Hepatocyte (in vitro differentiated cells): ENCODE measurements at regions not wholly inside any gene's neighbourhood (a gene's known extent, or its start where the extent isn't known, plus 50 kb on each side); places are given as distances from the start of the nearest gene placed in this dataset.

Experiments used
- DNase-seq: peaks from one replicate; pipeline ENCODE4 v3.0.0-alpha.2; 2016; ENCODE audit warnings: low spot score
- H2AFZ ChIP-seq: fragments of 200-600 bp; sonication (generic); 2 replicates; pipeline ENCODE4 v1.6.0; 2016; ENCODE audit warnings: antibody characterized with exemption, mild to moderate bottlenecking
- H3K27ac ChIP-seq: fragments of 200-600 bp; sonication (generic); 2 replicates; pipeline ENCODE4 v1.5.1; 2016; ENCODE audit warnings: mild to moderate bottlenecking
- H3K27me3 ChIP-seq: fragments of 200-600 bp; sonication (generic); 2 replicates; pipeline ENCODE4 v1.6.1; 2016
- H3K36me3 ChIP-seq: fragments of 200-600 bp; sonication (generic); replicated peaks from 2 replicates; pipeline ENCODE4 v1.5.1; 2016; ENCODE audit warnings: low read depth; ENCODE audit not compliant: insufficient read depth
- H3K4me1 ChIP-seq: fragments of 200-600 bp; sonication (generic); 2 replicates; pipeline ENCODE4 v1.5.1; 2016; ENCODE audit warnings: mild to moderate bottlenecking, moderate library complexity; ENCODE audit not compliant: insufficient read depth
- H3K4me2 ChIP-seq: fragments of 200-600 bp; sonication (generic); 2 replicates; pipeline ENCODE4 v1.6.0; 2016
- H3K4me3 ChIP-seq: fragments of 200-600 bp; sonication (generic); 2 replicates; pipeline ENCODE4 v1.5.1; 2016; ENCODE audit warnings: mild to moderate bottlenecking
- H3K79me2 ChIP-seq: fragments of 200-600 bp; sonication (generic); 2 replicates; pipeline ENCODE4 v1.6.0; 2017; ENCODE audit warnings: mild to moderate bottlenecking
- H3K9me2 ChIP-seq: fragments of 200-600 bp; sonication (generic); replicated peaks from 2 replicates; pipeline ENCODE4 v1.6.0; 2017; ENCODE audit warnings: mild to moderate bottlenecking; ENCODE audit not compliant: insufficient read depth
- H3K9me3 ChIP-seq: fragments of 200-600 bp; sonication (generic); 2 replicates; pipeline ENCODE4 v1.5.1; 2016; ENCODE audit warnings: low read depth, mild to moderate bottlenecking
- H4K20me1 ChIP-seq: fragments of 200-600 bp; sonication (generic); 2 replicates; pipeline ENCODE4 v1.6.0; 2016; ENCODE audit warnings: mild to moderate bottlenecking; ENCODE audit not compliant: insufficient read depth, poor library complexity, severe bottlenecking
- EZH2 ChIP-seq: fragments of 200-600 bp; sonication (generic); IDR thresholded peaks from 2 replicates; pipeline ENCODE4 v1.6.1; 2016; ENCODE audit warnings: antibody characterized with exemption, mild to moderate bottlenecking, borderline replicate concordance
- EZH2phosphoT487 ChIP-seq: fragments of 200-600 bp; sonication (generic); IDR thresholded peaks from one replicate; pipeline ENCODE4 v1.6.1; 2018; ENCODE audit warnings: antibody characterized with exemption, mild to moderate bottlenecking, low read depth, moderate library complexity; ENCODE audit not compliant: unreplicated experiment, severe bottlenecking
- WGBS: methylation state at CpG from one replicate; pipeline ENCODE4 v1.1.6; 2016; ENCODE audit warnings: low lambda C conversion rate; ENCODE audit errors: missing lambda C conversion rate; 5-methylcytosine and 5-hydroxymethylcytosine counted together
- TF ChIP-seq, protein P1 (sequence below): fragments of 200-600 bp; sonication (generic); IDR thresholded peaks from 2 replicates; pipeline ENCODE4 v1.5.1; 2016; ENCODE audit warnings: antibody characterized with exemption, mild to moderate bottlenecking; ENCODE audit not compliant: poor library complexity

DNA sequence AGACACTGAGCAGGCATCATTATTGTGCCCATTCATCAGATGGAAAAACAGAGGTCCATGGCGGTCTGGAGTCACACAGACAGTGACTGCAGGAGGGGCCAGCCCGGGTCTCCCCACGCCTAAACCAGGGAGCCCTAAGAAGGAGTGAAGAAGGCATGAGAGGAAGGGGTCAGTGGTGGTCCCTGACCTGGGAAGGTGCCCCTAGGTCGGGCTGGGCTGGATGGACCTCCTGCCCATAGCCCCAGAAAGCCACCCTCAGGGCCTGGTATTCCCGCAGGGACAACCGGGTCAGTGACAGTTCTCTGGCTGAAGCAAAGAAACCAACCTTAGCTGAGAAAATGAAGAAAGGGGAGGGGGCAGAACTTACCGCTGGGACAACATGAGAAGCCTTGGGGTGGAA, 163.4 kb upstream of the C1orf174 start:
- Histone ChIP-seq H2AFZ (no peak overlapping the region), H3K9me2 (no peaks in the 10 kb centered on the region), H3K36me3 (no peaks in the 10 kb centered on the region), H4K20me1 (no peaks in the 10 kb centered on the region), H3K4me2 (no peak overlapping the region), H3K9me3 (no peaks in the 10 kb centered on the region), H3K27me3 (no peaks in the 10 kb centered on the region), H3K27ac (no peak overlapping the region), H3K79me2 (no peaks in the 10 kb centered on the region), H3K4me3 (no peak overlapping the region), H3K4me1 (no peaks in the 10 kb centered on the region)
- TF ChIP-seq, protein P1, sequence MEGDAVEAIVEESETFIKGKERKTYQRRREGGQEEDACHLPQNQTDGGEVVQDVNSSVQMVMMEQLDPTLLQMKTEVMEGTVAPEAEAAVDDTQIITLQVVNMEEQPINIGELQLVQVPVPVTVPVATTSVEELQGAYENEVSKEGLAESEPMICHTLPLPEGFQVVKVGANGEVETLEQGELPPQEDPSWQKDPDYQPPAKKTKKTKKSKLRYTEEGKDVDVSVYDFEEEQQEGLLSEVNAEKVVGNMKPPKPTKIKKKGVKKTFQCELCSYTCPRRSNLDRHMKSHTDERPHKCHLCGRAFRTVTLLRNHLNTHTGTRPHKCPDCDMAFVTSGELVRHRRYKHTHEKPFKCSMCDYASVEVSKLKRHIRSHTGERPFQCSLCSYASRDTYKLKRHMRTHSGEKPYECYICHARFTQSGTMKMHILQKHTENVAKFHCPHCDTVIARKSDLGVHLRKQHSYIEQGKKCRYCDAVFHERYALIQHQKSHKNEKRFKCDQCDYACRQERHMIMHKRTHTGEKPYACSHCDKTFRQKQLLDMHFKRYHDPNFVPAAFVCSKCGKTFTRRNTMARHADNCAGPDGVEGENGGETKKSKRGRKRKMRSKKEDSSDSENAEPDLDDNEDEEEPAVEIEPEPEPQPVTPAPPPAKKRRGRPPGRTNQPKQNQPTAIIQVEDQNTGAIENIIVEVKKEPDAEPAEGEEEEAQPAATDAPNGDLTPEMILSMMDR = no peak
- TF ChIP-seq EZH2phosphoT487 = no peak
- TF ChIP-seq EZH2 = no peak
- DNase-seq = no peak
- 85% methylated on average over 7 of the region's 7 CpGs for WGBS

DNA sequence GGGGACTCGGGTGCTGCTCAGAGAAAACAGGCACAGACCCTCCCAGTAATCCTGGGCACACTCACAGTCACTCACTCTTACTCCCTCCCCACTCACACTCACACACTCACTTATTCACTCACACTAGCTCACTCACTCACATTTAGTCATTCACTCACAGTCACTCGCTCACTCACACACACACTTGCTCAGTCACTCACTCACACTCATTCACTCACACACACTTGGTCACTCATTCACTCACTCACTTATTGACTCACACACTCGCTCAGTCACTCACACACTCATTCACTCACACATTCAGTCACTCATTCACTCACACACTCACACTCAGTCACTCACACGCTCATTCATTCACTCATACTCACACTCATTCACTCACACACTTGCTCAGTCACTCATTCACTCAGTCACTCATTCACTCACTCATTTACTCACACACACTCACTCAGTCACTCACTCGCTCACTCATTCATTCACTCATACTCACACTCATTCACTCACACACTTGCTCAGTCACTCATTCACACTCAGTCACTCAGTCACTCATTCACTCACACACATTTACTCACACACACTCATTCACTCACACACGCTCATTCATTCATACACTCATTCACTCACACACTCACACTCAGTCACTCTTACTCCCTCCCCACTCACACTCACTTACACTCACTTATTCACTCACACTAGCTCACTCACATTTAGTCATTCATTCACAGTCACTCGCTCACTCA, 164.2 kb upstream of the C1orf174 start:
- no peaks in the 10 kb centered on the region for H3K79me2 ChIP-seq
- H3K27me3 ChIP-seq = peaks cover 2% of the 10 kb centered on the region
- H3K4me2 ChIP-seq = no peak overlapping the region
- H4K20me1 ChIP-seq = no peaks in the 10 kb centered on the region
- H3K4me3 ChIP-seq = no peak overlapping the region
- TF ChIP-seq EZH2phosphoT487 = no peak
- TF ChIP-seq, protein P1 = no peak
- no peak for TF ChIP-seq EZH2
- no peak for DNase-seq
- H3K4me1 ChIP-seq = no peaks in the 10 kb centered on the region
- H2AFZ ChIP-seq = no peak overlapping the region
- no peaks in the 10 kb centered on the region for H3K9me3 ChIP-seq
- H3K27ac ChIP-seq = no peak overlapping the region
- no peaks in the 10 kb centered on the region for H3K9me2 ChIP-seq
- WGBS = 96% methylated on average over 6 of the region's 7 CpGs
- H3K36me3 ChIP-seq = no peaks in the 10 kb centered on the region

DNA sequence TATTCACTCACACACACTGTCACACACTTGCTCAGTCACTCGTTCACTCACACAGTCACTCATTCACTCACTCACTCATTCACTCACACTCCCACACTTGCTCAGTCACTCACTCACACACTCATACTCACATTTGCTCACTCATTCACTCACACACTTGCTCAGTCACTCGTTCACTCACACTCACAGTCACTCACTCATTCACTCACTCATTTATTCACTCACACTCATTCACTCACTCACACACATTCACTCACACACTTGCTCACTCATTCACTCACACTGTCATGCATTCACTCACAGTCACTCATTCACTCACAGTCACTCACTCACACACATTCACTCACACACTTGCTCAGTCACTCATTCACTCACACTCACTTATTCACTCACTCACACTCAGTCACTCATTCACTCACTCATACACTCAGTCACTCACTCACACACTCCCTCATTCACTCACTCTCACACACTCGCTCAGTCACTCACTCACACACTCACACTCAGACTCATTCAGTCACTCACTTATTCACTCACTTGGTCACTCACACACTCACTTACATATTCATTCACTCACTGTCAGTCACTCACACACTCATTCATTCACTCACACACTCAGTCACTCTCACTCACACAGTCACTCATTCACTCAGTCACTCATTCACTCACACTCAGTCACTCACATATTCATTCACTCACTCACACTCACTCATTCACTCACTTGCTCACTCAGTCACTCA, 167.0 kb upstream of the C1orf174 start:
- no peak for DNase-seq
- Histone ChIP-seq H3K79me2 (no peaks in the 10 kb centered on the region), H3K9me3 (no peaks in the 10 kb centered on the region), H3K9me2 (no peaks in the 10 kb centered on the region), H3K4me3 (no peak overlapping the region), H3K4me2 (no peak overlapping the region), H3K4me1 (no peaks in the 10 kb centered on the region), H2AFZ (no peak overlapping the region), H4K20me1 (no peaks in the 10 kb centered on the region), H3K36me3 (no peaks in the 10 kb centered on the region), H3K27me3 (peaks cover 13% of the 10 kb centered on the region), H3K27ac (no peak overlapping the region)
- 95% methylated on average over 3 of the region's 3 CpGs for WGBS
- TF ChIP-seq, protein P1 = no peak
- TF ChIP-seq EZH2 = no peak
- no peak for TF ChIP-seq EZH2phosphoT487
